ENCODE measurements at regions not wholly inside any gene's neighbourhood (a gene's known extent, or its start where the extent isn't known, plus 50 kb on each side); places are given as distances from the start of the nearest gene placed in this dataset.
"Not testable (repeated sequence)": the region's sequence is repeated elsewhere in the genome, so short reads cannot be mapped to it uniquely, and the experiment has no call there.

- POLR2A ChIA-PET: interaction anchor here (0.5 kb wide), 1 partner anchor 1166 kb away, joined by 3 read pairs; no protein-coding TSS in a partner anchor
- H3K27me3 ChIP-seq (ENCODE audit: control insufficient read depth, insufficient read depth, low read length): no peaks in the 10 kb centered on the region
- DNase-seq (ENCODE audit: low read depth): no peak
- no peak for TF ChIP-seq CTCF (IDR thresholded peaks at IDR 0.05; ENCODE audit: insufficient read depth, low read depth, low read length)
- no peak overlapping the region for H3K4me3 ChIP-seq (ENCODE audit: low read depth, low read length)
- H3K36me3 ChIP-seq (ENCODE audit: control insufficient read depth, insufficient read depth, low read length): no peaks in the 10 kb centered on the region
- CTCF ChIA-PET: no interaction called here
Observed at GRCh38 chr2:163122257-163122656, 283.7 kb upstream of the KCNH7 start.

GRCh38 chr2:163121483-163121882 is 282.9 kb upstream of the KCNH7 start:
- no peaks in the 10 kb centered on the region for H3K27me3 ChIP-seq (ENCODE audit: control insufficient read depth, insufficient read depth, low read length)
- DNase-seq (ENCODE audit: low read depth): no peak
- H3K4me3 ChIP-seq (ENCODE audit: low read depth, low read length): no peak overlapping the region
- ChIA-PET CTCF (no interaction called here), POLR2A (no interaction called here)
- TF ChIP-seq CTCF (IDR thresholded peaks at IDR 0.05; ENCODE audit: insufficient read depth, low read depth, low read length): no peak
- no peaks in the 10 kb centered on the region for H3K36me3 ChIP-seq (ENCODE audit: control insufficient read depth, insufficient read depth, low read length)

- no peak for TF ChIP-seq CTCF (IDR thresholded peaks at IDR 0.05; ENCODE audit: insufficient read depth, low read depth, low read length)
- ChIA-PET POLR2A (no interaction called here), CTCF (interaction anchor here (0.6 kb wide), 1 partner anchor 692 kb away, joined by 3 read pairs; no protein-coding TSS in a partner anchor)
- Histone ChIP-seq H3K4me3 (ENCODE audit: low read depth, low read length) (no peak overlapping the region), H3K36me3 (ENCODE audit: control insufficient read depth, insufficient read depth, low read length) (no peaks in the 10 kb centered on the region), H3K27me3 (ENCODE audit: control insufficient read depth, insufficient read depth, low read length) (no peaks in the 10 kb centered on the region)
- no peak for DNase-seq (ENCODE audit: low read depth)
Observed at GRCh38 chr2:163119966-163120365, 281.4 kb upstream of the KCNH7 start.

- ChIA-PET CTCF (no interaction called here), POLR2A (no interaction called here)
- no peaks in the 10 kb centered on the region for H3K27me3 ChIP-seq (ENCODE audit: control insufficient read depth, insufficient read depth, low read length)
- no peaks in the 10 kb centered on the region for H3K36me3 ChIP-seq (ENCODE audit: control insufficient read depth, insufficient read depth, low read length)
- TF ChIP-seq CTCF (IDR thresholded peaks at IDR 0.05; ENCODE audit: insufficient read depth, low read depth, low read length): no peak
- no peak for DNase-seq (ENCODE audit: low read depth)
- H3K4me3 ChIP-seq (ENCODE audit: low read depth, low read length): no peak overlapping the region
Observed at GRCh38 chr2:163086940-163087339, 248.4 kb upstream of the KCNH7 start.

GRCh38 chr2:163085366-163086024 is 246.9 kb upstream of the KCNH7 start:
- DNase-seq (ENCODE audit: low read depth); H3K36me3 ChIP-seq (ENCODE audit: control insufficient read depth, insufficient read depth, low read length); POLR2A ChIA-PET; H3K4me3 ChIP-seq (ENCODE audit: low read depth, low read length); H3K27me3 ChIP-seq (ENCODE audit: control insufficient read depth, insufficient read depth, low read length): not testable (repeated sequence)
- CTCF ChIA-PET: interaction anchor here (0.7 kb wide), 1 partner anchor 1931 kb away, joined by 3 read pairs; no protein-coding TSS in a partner anchor

- Histone ChIP-seq H3K4me3 (ENCODE audit: low read depth, low read length) (no peak overlapping the region), H3K27me3 (ENCODE audit: control insufficient read depth, insufficient read depth, low read length) (no peaks in the 10 kb centered on the region), H3K36me3 (ENCODE audit: control insufficient read depth, insufficient read depth, low read length) (no peaks in the 10 kb centered on the region)
- ChIA-PET CTCF (no interaction called here), POLR2A (no interaction called here)
- TF ChIP-seq CTCF (IDR thresholded peaks at IDR 0.05; ENCODE audit: insufficient read depth, low read depth, low read length): no peak
- no peak for DNase-seq (ENCODE audit: low read depth)
Observed at GRCh38 chr2:163081754-163082153, 243.2 kb upstream of the KCNH7 start.
